SK-N-SH (cell line): ENCODE measurements at regions not wholly inside any gene's neighbourhood (a gene's known extent, or its start where the extent isn't known, plus 50 kb on each side); places are given as distances from the start of the nearest gene placed in this dataset.

Experiments
- CTCF ChIA-PET: fragments of 300-600, 350-600 bp; formaldehyde crosslinking; extraction: SDS; loops from one replicate; lab custom pipeline; 2021; lab: Yijun Ruan, JAX
- POLR2A ChIA-PET: fragments of 350-600 bp; sonication (Branson Sonifier 250); formaldehyde crosslinking; extraction: SDS; loops from one replicate; lab custom pipeline; 2020; ENCODE audit warnings: antibody characterized with exemption, inconsistent platforms; lab: Yijun Ruan, JAX
- DNase-seq: peaks from one replicate; pipeline ENCODE4 v3.0.0; 2012
- H2AFZ ChIP-seq: fragments of 200-600 bp; sonication (generic); 2 replicates; pipeline ENCODE4 v1.8.1; 2016; ENCODE audit warnings: antibody characterized with exemption, mild to moderate bottlenecking, low read depth
- H3F3A ChIP-seq: fragments of 200-600 bp; sonication (generic); replicated peaks from 2 replicates; pipeline ENCODE3; 2016; ENCODE audit warnings: antibody characterized with exemption, mild to moderate bottlenecking; ENCODE audit not compliant: insufficient read depth
- H3K27ac ChIP-seq, 2 experiments: fragments of 200-500 bp in 1 of 2; fragments of 200-600 bp in 1 of 2; sonication (Bioruptor generic) in 1 of 2; sonication (generic), shearing (Covaris generic) in 1 of 2; 2 replicates each; pipeline versions ENCODE4 v1.5.1 to v1.6.1; 2014 to 2016; ENCODE audit warnings: low read depth in 2 of 2, inconsistent platforms in 1 of 2, low read length in 1 of 2, mild to moderate bottlenecking in 1 of 2, mixed read lengths in 1 of 2
- H3K27me3 ChIP-seq: fragments of 200-600 bp; sonication (generic), shearing (Covaris generic); 2 replicates; pipeline ENCODE4 v1.6.1; 2016; ENCODE audit warnings: mixed run types; ENCODE audit not compliant: insufficient read depth
- H3K36me3 ChIP-seq, 2 experiments: fragments of 200-500 bp in 1 of 2; fragments of 200-600 bp in 1 of 2; sonication (Bioruptor generic) in 1 of 2; sonication (generic) in 1 of 2; replicated peaks in 1 of 2; 2 replicates each; pipeline versions ENCODE3 to v1.5.1; 2014 to 2016; ENCODE audit warnings: low read length in 1 of 2, mild to moderate bottlenecking in 1 of 2; ENCODE audit not compliant: insufficient read depth in 2 of 2, control insufficient read depth in 1 of 2
- H3K4me1 ChIP-seq, 2 experiments: fragments of 200-500 bp in 1 of 2; fragments of 200-600 bp in 1 of 2; sonication (Bioruptor generic) in 1 of 2; sonication (generic), shearing (Covaris generic) in 1 of 2; 2 replicates each; pipeline versions ENCODE4 v1.5.1 to v1.6.1; 2014 to 2016; ENCODE audit warnings: low read depth in 1 of 2, low read length in 1 of 2, mixed run types in 1 of 2; ENCODE audit not compliant: insufficient read depth in 2 of 2, control insufficient read depth in 1 of 2
- H3K4me2 ChIP-seq: fragments of 200-600 bp; sonication (generic), shearing (Covaris generic); 2 replicates; pipeline ENCODE4 v1.6.1; 2017; ENCODE audit warnings: mixed run types
- H3K4me3 ChIP-seq, 2 experiments: fragments of 200-500 bp in 1 of 2; fragments of 200-600 bp in 1 of 2; sonication (Bioruptor generic) in 1 of 2; sonication (generic), shearing (Covaris generic) in 1 of 2; 2 replicates each; pipeline versions ENCODE4 v1.5.1 to v1.8.1; 2014 to 2016; ENCODE audit warnings: low read depth in 2 of 2, inconsistent platforms in 1 of 2, low read length in 1 of 2, mild to moderate bottlenecking in 1 of 2, mixed read lengths in 1 of 2, moderate library complexity in 1 of 2
- H3K79me2 ChIP-seq: fragments of 200-600 bp; sonication (generic); 2 replicates; pipeline ENCODE4 v1.8.1; 2017; ENCODE audit warnings: mild to moderate bottlenecking; ENCODE audit not compliant: insufficient read depth
- H3K9ac ChIP-seq: fragments of 200-600 bp; sonication (generic); 2 replicates; pipeline ENCODE4 v1.6.1; 2017; ENCODE audit warnings: mixed run types
- H3K9me2 ChIP-seq: fragments of 200-600 bp; sonication (generic); 2 replicates; pipeline ENCODE4 v1.6.1; 2017; ENCODE audit warnings: mixed run types
- H3K9me3 ChIP-seq: fragments of 200-600 bp; sonication (generic); 2 replicates; pipeline ENCODE4 v1.6.1; 2017; ENCODE audit warnings: mixed run types, mild to moderate bottlenecking, moderate library complexity
- H4K20me1 ChIP-seq: fragments of 200-600 bp; sonication (generic); 2 replicates; pipeline ENCODE4 v1.6.1; 2017; ENCODE audit warnings: mild to moderate bottlenecking, mixed run types; ENCODE audit not compliant: insufficient read depth
- EP300 ChIP-seq, 2 experiments: IDR thresholded peaks; 2 replicates each; pipeline versions ENCODE4 v1.4.0 to v1.6.1; 2012; ENCODE audit warnings: borderline replicate concordance in 1 of 2, low read depth in 1 of 2, low read length in 1 of 2
- EZH2phosphoT487 ChIP-seq: fragments of 200-600 bp; sonication (generic); IDR thresholded peaks from 2 replicates; pipeline ENCODE4 v1.6.1; 2017; ENCODE audit warnings: low read depth, mixed run types, mild to moderate bottlenecking, antibody characterized with exemption, moderate library complexity, borderline replicate concordance
- FOSL2 ChIP-seq: IDR thresholded peaks from 2 replicates; pipeline ENCODE4 v1.4.0; 2012; ENCODE audit warnings: low read depth, mild to moderate bottlenecking, moderate library complexity, borderline replicate concordance
- FOXM1 ChIP-seq: IDR thresholded peaks from 2 replicates; pipeline ENCODE4 v1.4.0; 2012; ENCODE audit warnings: low read depth, mild to moderate bottlenecking
- GABPA ChIP-seq: IDR thresholded peaks from 2 replicates; pipeline ENCODE4 v1.4.0; 2012; ENCODE audit warnings: low read depth, mild to moderate bottlenecking
- JUND ChIP-seq: IDR thresholded peaks from 2 replicates; pipeline ENCODE4 v1.4.0; 2012
- MEF2A ChIP-seq: IDR thresholded peaks from 2 replicates; pipeline ENCODE4 v1.4.0; 2012; ENCODE audit warnings: low read depth, borderline replicate concordance
- NFIC ChIP-seq: IDR thresholded peaks from 2 replicates; pipeline ENCODE4 v1.4.0; 2012; ENCODE audit warnings: borderline replicate concordance
- RCOR1 ChIP-seq: fragments of 150-350 bp; IDR thresholded peaks from 2 replicates; pipeline ENCODE4 v1.6.1; 2017; ENCODE audit warnings: antibody characterized with exemption, low read length
- RXRA ChIP-seq: IDR thresholded peaks from 2 replicates; pipeline ENCODE4 v1.4.0; 2012; ENCODE audit warnings: low read depth, mild to moderate bottlenecking, borderline replicate concordance
- SMC3 ChIP-seq: IDR thresholded peaks from 2 replicates; pipeline ENCODE4 v1.6.1; 2012; ENCODE audit warnings: low read depth, low read length, improper control_type of control experiment
- TCF12 ChIP-seq: IDR thresholded peaks from 2 replicates; pipeline ENCODE4 v1.4.0; 2012
- YY1 ChIP-seq: IDR thresholded peaks from 2 replicates; pipeline ENCODE4 v1.4.0; 2012; ENCODE audit warnings: low read depth, mild to moderate bottlenecking
- WGBS: methylation state at CpG from one replicate; pipeline ENCODE4 v1.1.6; 2017; ENCODE audit warnings: low lambda C conversion rate; 5-methylcytosine and 5-hydroxymethylcytosine counted together
- TF ChIP-seq, protein P1 (sequence below): IDR thresholded peaks from 2 replicates; pipeline ENCODE4 v1.4.0; 2012; ENCODE audit warnings: low read depth, borderline replicate concordance
- TF ChIP-seq, protein P2 (sequence below): fragments of 200-600 bp; sonication (generic); IDR thresholded peaks from 2 replicates; pipeline ENCODE4 v1.6.1; 2017; ENCODE audit warnings: antibody characterized with exemption, mild to moderate bottlenecking, moderate library complexity
- TF ChIP-seq, protein P3 (sequence below): IDR thresholded peaks from 2 replicates; pipeline ENCODE4 v1.4.0; 2012; ENCODE audit warnings: low read depth
- TF ChIP-seq, protein P4 (sequence below): fragments of 150-350 bp; IDR thresholded peaks from 2 replicates; pipeline ENCODE4 v1.6.1; 2016; ENCODE audit warnings: mild to moderate bottlenecking, low read depth, low read length
- TF ChIP-seq, protein P5 (sequence below): IDR thresholded peaks from 2 replicates; pipeline ENCODE4 v1.4.0; 2012; ENCODE audit warnings: low read depth, borderline replicate concordance
- TF ChIP-seq, protein P6 (sequence below): IDR thresholded peaks from 2 replicates; pipeline ENCODE4; 2012

DNA sequence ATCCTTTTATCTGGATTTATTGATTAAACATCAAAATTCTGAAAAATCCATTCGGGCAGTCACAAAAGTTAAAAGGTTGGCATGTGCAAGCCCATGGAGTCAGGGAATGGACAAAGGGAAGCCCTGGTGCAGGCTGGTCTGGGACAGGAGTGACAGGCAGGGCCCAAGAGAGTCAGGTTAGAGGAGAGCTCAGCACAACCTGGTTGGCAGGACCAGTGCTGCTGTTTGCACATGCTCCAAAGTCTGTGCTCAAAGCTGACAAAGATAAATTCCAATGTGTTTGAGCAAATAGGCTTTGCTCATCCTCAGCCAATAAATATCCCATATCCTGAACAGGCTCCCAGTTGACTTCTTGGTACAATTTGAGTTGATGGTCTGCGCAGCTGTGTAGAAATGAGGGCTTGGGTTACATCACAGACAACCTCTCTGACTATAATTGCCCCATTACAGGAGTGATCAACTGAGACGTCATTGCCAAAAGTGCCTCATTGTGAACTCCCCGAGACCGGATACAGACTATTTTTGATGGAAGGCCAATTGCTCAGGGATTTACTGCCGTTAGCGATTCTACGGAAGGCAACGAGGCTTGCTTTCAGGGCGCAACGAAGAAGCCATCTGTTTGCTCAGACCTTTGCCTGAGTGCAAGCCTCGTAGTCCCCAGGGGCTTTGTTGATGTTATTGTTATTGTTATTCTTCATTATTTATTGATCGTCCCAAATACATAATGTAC, 1008.1 kb upstream of the TENM3 start:
- H3K36me3 ChIP-seq: no peaks in the 10 kb centered on the region
- no peaks in the 10 kb centered on the region for H3F3A ChIP-seq
- H3K4me3 ChIP-seq: no peak overlapping the region
- ChIA-PET POLR2A (no interaction called here), CTCF (interaction anchor here (0.6 kb wide), 1 partner anchor 17 kb away, joined by 3 read pairs; no protein-coding TSS in a partner anchor)
- H3K9ac ChIP-seq: no peak overlapping the region
- H3K9me2 ChIP-seq: no peaks in the 10 kb centered on the region
- no peaks in the 10 kb centered on the region for H3K79me2 ChIP-seq
- H3K4me1 ChIP-seq: no peaks in the 10 kb centered on the region
- TF ChIP-seq, protein P1, sequence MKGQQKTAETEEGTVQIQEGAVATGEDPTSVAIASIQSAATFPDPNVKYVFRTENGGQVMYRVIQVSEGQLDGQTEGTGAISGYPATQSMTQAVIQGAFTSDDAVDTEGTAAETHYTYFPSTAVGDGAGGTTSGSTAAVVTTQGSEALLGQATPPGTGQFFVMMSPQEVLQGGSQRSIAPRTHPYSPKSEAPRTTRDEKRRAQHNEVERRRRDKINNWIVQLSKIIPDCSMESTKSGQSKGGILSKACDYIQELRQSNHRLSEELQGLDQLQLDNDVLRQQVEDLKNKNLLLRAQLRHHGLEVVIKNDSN: no peak
- TF ChIP-seq FOXM1: no peak
- no peak for TF ChIP-seq MEF2A
- no peak for TF ChIP-seq TCF12
- no peaks in the 10 kb centered on the region for H4K20me1 ChIP-seq
- no peak for DNase-seq
- H3K4me2 ChIP-seq: no peak overlapping the region
- 62% methylated on average over 10 of the region's 13 CpGs for WGBS
- no peak overlapping the region for H2AFZ ChIP-seq
- H3K9me3 ChIP-seq: no peaks in the 10 kb centered on the region
- H3K27me3 ChIP-seq: no peaks in the 10 kb centered on the region
- no peak overlapping the region for H3K27ac ChIP-seq

DNA sequence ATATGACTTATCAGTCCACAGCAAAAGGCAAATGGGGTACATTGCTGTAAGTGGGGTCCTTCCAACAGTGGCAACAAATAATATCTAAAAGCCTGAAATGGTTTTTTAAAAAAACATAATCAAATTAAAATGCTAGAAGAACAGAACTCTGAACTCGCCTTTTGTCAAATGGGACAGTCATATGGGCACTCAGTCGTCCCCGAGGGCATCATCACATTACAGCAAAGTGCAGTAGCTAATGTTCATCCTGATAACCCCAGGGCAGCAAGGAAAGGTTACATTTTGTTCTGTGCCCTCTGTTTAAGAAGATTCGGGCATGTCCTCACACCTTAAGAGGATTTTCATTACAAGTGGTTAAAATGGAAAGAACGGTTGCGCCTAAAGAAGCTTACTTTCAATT, 997.9 kb upstream of the TENM3 start:
- 49% methylated on average over 6 of the region's 6 CpGs for WGBS
- Histone ChIP-seq H3K9me2 (no peaks in the 10 kb centered on the region), H3K36me3 (no peaks in the 10 kb centered on the region), H3K4me1 (no peaks in the 10 kb centered on the region; a peak in 1 of 4 replicates), H2AFZ (no peak overlapping the region), H3K4me2 (no peak overlapping the region), H4K20me1 (no peaks in the 10 kb centered on the region), H3K79me2 (no peaks in the 10 kb centered on the region), H3K27me3 (no peaks in the 10 kb centered on the region), H3K4me3 (no peak overlapping the region), H3F3A (no peaks in the 10 kb centered on the region), H3K9ac (no peak overlapping the region), H3K27ac (no peak overlapping the region), H3K9me3 (no peaks in the 10 kb centered on the region)
- POLR2A ChIA-PET: no interaction called here
- CTCF ChIA-PET: interaction anchor here (1.3 kb wide), 1 partner anchor 16 kb away, joined by 4 read pairs; no protein-coding TSS in a partner anchor
- DNase-seq: no peak
- TF ChIP-seq, protein P2, sequence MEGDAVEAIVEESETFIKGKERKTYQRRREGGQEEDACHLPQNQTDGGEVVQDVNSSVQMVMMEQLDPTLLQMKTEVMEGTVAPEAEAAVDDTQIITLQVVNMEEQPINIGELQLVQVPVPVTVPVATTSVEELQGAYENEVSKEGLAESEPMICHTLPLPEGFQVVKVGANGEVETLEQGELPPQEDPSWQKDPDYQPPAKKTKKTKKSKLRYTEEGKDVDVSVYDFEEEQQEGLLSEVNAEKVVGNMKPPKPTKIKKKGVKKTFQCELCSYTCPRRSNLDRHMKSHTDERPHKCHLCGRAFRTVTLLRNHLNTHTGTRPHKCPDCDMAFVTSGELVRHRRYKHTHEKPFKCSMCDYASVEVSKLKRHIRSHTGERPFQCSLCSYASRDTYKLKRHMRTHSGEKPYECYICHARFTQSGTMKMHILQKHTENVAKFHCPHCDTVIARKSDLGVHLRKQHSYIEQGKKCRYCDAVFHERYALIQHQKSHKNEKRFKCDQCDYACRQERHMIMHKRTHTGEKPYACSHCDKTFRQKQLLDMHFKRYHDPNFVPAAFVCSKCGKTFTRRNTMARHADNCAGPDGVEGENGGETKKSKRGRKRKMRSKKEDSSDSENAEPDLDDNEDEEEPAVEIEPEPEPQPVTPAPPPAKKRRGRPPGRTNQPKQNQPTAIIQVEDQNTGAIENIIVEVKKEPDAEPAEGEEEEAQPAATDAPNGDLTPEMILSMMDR: no peak
- TF ChIP-seq MEF2A: no peak
- no peak for TF ChIP-seq JUND
- no peak for TF ChIP-seq GABPA
- TF ChIP-seq RCOR1: no peak
- TF ChIP-seq, protein P3, sequence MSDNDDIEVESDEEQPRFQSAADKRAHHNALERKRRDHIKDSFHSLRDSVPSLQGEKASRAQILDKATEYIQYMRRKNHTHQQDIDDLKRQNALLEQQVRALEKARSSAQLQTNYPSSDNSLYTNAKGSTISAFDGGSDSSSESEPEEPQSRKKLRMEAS: no peak
- no peak for TF ChIP-seq EP300 (IDR thresholded peaks at IDR 0.05; ENCODE audit: borderline replicate concordance in 1 of 2, low read depth in 1 of 2, low read length in 1 of 2)
- no peak for TF ChIP-seq YY1
- TF ChIP-seq NFIC: no peak
- TF ChIP-seq SMC3: no peak
- TF ChIP-seq, protein P4, sequence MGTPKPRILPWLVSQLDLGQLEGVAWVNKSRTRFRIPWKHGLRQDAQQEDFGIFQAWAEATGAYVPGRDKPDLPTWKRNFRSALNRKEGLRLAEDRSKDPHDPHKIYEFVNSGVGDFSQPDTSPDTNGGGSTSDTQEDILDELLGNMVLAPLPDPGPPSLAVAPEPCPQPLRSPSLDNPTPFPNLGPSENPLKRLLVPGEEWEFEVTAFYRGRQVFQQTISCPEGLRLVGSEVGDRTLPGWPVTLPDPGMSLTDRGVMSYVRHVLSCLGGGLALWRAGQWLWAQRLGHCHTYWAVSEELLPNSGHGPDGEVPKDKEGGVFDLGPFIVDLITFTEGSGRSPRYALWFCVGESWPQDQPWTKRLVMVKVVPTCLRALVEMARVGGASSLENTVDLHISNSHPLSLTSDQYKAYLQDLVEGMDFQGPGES: no peak
- no peak for TF ChIP-seq FOSL2
- TF ChIP-seq EZH2phosphoT487: no peak
- TF ChIP-seq, protein P5, sequence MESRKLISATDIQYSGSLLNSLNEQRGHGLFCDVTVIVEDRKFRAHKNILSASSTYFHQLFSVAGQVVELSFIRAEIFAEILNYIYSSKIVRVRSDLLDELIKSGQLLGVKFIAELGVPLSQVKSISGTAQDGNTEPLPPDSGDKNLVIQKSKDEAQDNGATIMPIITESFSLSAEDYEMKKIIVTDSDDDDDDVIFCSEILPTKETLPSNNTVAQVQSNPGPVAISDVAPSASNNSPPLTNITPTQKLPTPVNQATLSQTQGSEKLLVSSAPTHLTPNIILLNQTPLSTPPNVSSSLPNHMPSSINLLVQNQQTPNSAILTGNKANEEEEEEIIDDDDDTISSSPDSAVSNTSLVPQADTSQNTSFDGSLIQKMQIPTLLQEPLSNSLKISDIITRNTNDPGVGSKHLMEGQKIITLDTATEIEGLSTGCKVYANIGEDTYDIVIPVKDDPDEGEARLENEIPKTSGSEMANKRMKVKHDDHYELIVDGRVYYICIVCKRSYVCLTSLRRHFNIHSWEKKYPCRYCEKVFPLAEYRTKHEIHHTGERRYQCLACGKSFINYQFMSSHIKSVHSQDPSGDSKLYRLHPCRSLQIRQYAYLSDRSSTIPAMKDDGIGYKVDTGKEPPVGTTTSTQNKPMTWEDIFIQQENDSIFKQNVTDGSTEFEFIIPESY: no peak
- TF ChIP-seq, protein P6, sequence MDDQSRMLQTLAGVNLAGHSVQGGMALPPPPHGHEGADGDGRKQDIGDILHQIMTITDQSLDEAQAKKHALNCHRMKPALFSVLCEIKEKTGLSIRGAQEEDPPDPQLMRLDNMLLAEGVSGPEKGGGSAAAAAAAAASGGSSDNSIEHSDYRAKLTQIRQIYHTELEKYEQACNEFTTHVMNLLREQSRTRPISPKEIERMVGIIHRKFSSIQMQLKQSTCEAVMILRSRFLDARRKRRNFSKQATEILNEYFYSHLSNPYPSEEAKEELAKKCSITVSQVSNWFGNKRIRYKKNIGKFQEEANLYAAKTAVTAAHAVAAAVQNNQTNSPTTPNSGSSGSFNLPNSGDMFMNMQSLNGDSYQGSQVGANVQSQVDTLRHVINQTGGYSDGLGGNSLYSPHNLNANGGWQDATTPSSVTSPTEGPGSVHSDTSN: no peak
- TF ChIP-seq, protein P1: no peak
- TF ChIP-seq RXRA: no peak
